GM23338 (cell line): ENCODE measurements at regions not wholly inside any gene's neighbourhood (a gene's known extent, or its start where the extent isn't known, plus 50 kb on each side); places are given as distances from the start of the nearest gene placed in this dataset.

Experiments
- ATAC-seq: fragments of 200-7000 bp; cut with Tn5 transposase; 3 replicates; pipeline ENCODE4 v1.9.1; 2020
- DNase-seq: peaks from one replicate; pipeline ENCODE4 v3.0.0-alpha.2; 2015; ENCODE audit warnings: low spot score
- H2AFZ ChIP-seq: fragments of 200-600 bp; sonication (generic); 2 replicates; pipeline ENCODE4 v1.8.0; 2016; ENCODE audit warnings: antibody characterized with exemption, mild to moderate bottlenecking, moderate library complexity
- H3F3A ChIP-seq: fragments of 200-600 bp; sonication (generic); replicated peaks from 2 replicates; pipeline ENCODE4 v1.8.0; 2017; ENCODE audit warnings: antibody characterized with exemption, mixed run types, low read depth
- H3K27ac ChIP-seq: fragments of 200-600 bp; sonication (generic); 2 replicates; pipeline ENCODE4 v1.6.1; 2016; ENCODE audit warnings: low read depth
- H3K27me3 ChIP-seq: fragments of 200-600 bp; sonication (generic); 2 replicates; pipeline ENCODE4 v1.8.0; 2016; ENCODE audit warnings: mild to moderate bottlenecking, mixed run types, moderate library complexity; ENCODE audit not compliant: insufficient read depth
- H3K36me3 ChIP-seq: fragments of 200-600 bp; sonication (generic); 2 replicates; pipeline ENCODE4 v1.8.0; 2016; ENCODE audit warnings: mild to moderate bottlenecking; ENCODE audit not compliant: insufficient read depth
- H3K4me1 ChIP-seq: fragments of 200-600 bp; sonication (generic); 2 replicates; pipeline ENCODE4 v1.8.0; 2016; ENCODE audit warnings: mild to moderate bottlenecking, moderate library complexity; ENCODE audit not compliant: insufficient read depth
- H3K4me2 ChIP-seq: fragments of 200-600 bp; sonication (generic); 2 replicates; pipeline ENCODE4 v1.7.1; 2017; ENCODE audit warnings: mixed run types
- H3K4me3 ChIP-seq: fragments of 200-600 bp; sonication (generic); 2 replicates; pipeline ENCODE4 v1.6.1; 2016; ENCODE audit warnings: mixed run types
- H3K79me2 ChIP-seq: fragments of 200-600 bp; sonication (generic); replicated peaks from 2 replicates; pipeline ENCODE4 v1.8.0; 2017; ENCODE audit warnings: mild to moderate bottlenecking; ENCODE audit not compliant: insufficient read depth
- H3K9me2 ChIP-seq: fragments of 200-600 bp; sonication (generic); 2 replicates; pipeline ENCODE4 v1.8.0; 2017; ENCODE audit not compliant: insufficient read depth
- H4K20me1 ChIP-seq: fragments of 200-600 bp; sonication (generic); replicated peaks from 2 replicates; pipeline ENCODE4 v1.8.0; 2017; ENCODE audit warnings: mild to moderate bottlenecking; ENCODE audit not compliant: insufficient read depth
- H3K27ac Mint-ChIP-seq: 2 replicates; pipeline ENCODE4 v1.8.0; 2020; ENCODE audit warnings: inconsistent platforms, mild to moderate bottlenecking, moderate library complexity, mixed read lengths
- H3K27me3 Mint-ChIP-seq: 3 replicates; pipeline ENCODE4 v1.8.0; 2022; ENCODE audit warnings: low read depth, mild to moderate bottlenecking, moderate library complexity, mixed read lengths, inconsistent platforms; ENCODE audit not compliant: insufficient read depth, poor library complexity
- H3K36me3 Mint-ChIP-seq: 3 replicates; pipeline ENCODE4 v1.8.0; 2021; ENCODE audit warnings: low read depth, mild to moderate bottlenecking, inconsistent platforms, moderate library complexity, mixed read lengths
- H3K4me1 Mint-ChIP-seq: 3 replicates; pipeline ENCODE4 v1.8.0; 2020; ENCODE audit warnings: mild to moderate bottlenecking, inconsistent platforms, mixed read lengths
- H3K4me3 Mint-ChIP-seq: 3 replicates; pipeline ENCODE4 v1.8.0; 2021; ENCODE audit warnings: moderate library complexity, mild to moderate bottlenecking, inconsistent platforms, mixed read lengths
- H3K9me3 Mint-ChIP-seq: 3 replicates; pipeline ENCODE4 v1.8.0; 2020; ENCODE audit warnings: moderate library complexity, mild to moderate bottlenecking, inconsistent platforms, mixed read lengths
- CREB1 ChIP-seq: fragments of 250-450 bp; sonication (Bioruptor Pico); IDR thresholded peaks from 2 replicates; pipeline ENCODE4 v1.5.0; 2020; ENCODE audit warnings: low read depth, mild to moderate bottlenecking, moderate library complexity
- EZH2 ChIP-seq: fragments of 200-600 bp; sonication (generic); IDR thresholded peaks from one replicate; pipeline ENCODE4 v1.8.0; 2017; ENCODE audit warnings: antibody characterized with exemption, mild to moderate bottlenecking, low read depth; ENCODE audit not compliant: unreplicated experiment
- EZH2phosphoT487 ChIP-seq: fragments of 200-600 bp; sonication (generic); IDR thresholded peaks from one replicate; pipeline ENCODE4 v1.8.1; 2018; ENCODE audit warnings: antibody characterized with exemption; ENCODE audit not compliant: unreplicated experiment
- JUNB ChIP-seq: IDR thresholded peaks from one replicate; pipeline ENCODE4 v1.6.1; 2016; ENCODE audit warnings: antibody characterized with exemption; ENCODE audit not compliant: unreplicated experiment
- NANOG ChIP-seq: IDR thresholded peaks from 2 replicates; pipeline ENCODE4 v1.6.1; 2016; ENCODE audit warnings: antibody characterized with exemption, borderline replicate concordance
- POLR2AphosphoS5 ChIP-seq: IDR thresholded peaks from 2 replicates; pipeline ENCODE4 v1.6.1; 2016; ENCODE audit warnings: antibody characterized with exemption, low read depth
- ZNF114 ChIP-seq: fragments of 250-450 bp; sonication (Bioruptor Pico); IDR thresholded peaks from 2 replicates; pipeline ENCODE4 v1.5.0; 2020; ENCODE audit warnings: mild to moderate bottlenecking, moderate library complexity
- TF ChIP-seq, protein P1 (sequence below): IDR thresholded peaks from 2 replicates; pipeline ENCODE4 v1.6.1; 2016; ENCODE audit warnings: antibody characterized with exemption
- TF ChIP-seq, protein P2 (sequence below), 2 experiments: fragments of 200-600 bp in 1 of 2; sonication (generic) in 1 of 2; conservative IDR thresholded peaks; 2 replicates each; pipeline versions ENCODE4 v1.5.1 to v1.6.1; 2016 to 2017; ENCODE audit warnings: antibody characterized with exemption in 2 of 2, low read depth in 2 of 2, mild to moderate bottlenecking in 2 of 2, moderate library complexity in 1 of 2
- TF ChIP-seq, protein P3 (sequence below): fragments of 250-450 bp; sonication (Bioruptor Pico); IDR thresholded peaks from 2 replicates; pipeline ENCODE4 v1.5.0; 2020; ENCODE audit warnings: mild to moderate bottlenecking, moderate library complexity

DNA sequence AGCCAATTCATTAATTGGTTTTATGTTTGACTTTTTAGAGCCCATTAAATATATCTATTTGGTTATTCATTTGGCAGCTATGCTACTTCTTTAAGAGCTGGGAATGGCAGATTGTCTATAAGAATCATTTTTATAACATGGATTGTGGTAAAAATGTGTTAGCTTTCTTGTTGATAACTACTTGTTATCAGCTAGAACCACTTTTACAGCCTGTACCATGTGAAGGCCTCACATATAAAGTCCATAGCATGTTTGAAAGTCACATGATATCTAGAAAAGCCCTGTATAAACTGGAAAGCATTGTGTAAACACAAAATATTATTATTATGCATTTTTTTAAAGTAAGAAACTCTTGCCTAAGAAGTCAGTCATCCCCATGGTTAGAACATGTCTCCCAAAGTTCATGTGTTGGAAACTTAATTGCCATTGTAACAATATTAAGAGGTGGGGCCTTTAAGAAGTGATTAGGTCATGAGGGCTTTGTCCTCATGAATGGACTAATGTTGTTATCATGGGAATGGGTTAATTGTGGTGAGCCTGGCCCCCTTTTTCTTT, 110.9 kb upstream of the BMP2K start (continued):
- TF ChIP-seq, protein P1, sequence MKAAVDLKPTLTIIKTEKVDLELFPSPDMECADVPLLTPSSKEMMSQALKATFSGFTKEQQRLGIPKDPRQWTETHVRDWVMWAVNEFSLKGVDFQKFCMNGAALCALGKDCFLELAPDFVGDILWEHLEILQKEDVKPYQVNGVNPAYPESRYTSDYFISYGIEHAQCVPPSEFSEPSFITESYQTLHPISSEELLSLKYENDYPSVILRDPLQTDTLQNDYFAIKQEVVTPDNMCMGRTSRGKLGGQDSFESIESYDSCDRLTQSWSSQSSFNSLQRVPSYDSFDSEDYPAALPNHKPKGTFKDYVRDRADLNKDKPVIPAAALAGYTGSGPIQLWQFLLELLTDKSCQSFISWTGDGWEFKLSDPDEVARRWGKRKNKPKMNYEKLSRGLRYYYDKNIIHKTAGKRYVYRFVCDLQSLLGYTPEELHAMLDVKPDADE, result no peak
- TF ChIP-seq EZH2phosphoT487, result no peak

DNA sequence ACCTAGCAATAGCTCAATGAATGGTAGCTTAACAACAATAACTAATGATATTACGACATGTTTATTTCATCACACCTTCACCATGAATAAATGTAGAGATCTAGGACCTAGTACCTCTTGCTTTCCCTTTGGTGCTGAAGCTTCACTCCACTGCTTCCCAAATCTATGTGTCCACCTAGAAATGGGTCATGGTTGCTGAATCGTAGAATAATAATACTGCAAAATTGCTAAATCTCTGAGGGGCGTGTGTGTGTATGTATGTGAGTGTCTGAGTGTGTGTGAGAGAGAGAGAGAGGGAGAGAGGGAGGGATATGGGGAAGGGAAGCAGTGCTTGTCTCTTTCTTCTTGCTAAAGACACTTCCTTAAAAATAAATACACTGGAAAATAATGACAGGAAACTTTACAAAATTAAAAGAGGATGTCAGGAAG, 109.3 kb upstream of the BMP2K start:
- Mint-ChIP-seq H3K9me3 (no peaks in the 10 kb centered on the region), H3K36me3 (no peaks in the 10 kb centered on the region), H3K27ac (no peak overlapping the region), H3K4me1 (peaks cover 27% of the 10 kb centered on the region), H3K4me3 (no peak overlapping the region), H3K27me3 (peaks cover 3% of the 10 kb centered on the region)
- Histone ChIP-seq H3K79me2 (no peaks in the 10 kb centered on the region), H3K36me3 (no peaks in the 10 kb centered on the region), H3K9me2 (peaks cover 11% of the 10 kb centered on the region), H3K4me2 (no peak overlapping the region), H4K20me1 (no peaks in the 10 kb centered on the region), H3F3A (no peaks in the 10 kb centered on the region), H3K27me3 (no peaks in the 10 kb centered on the region), H3K4me3 (no peak overlapping the region), H2AFZ (no peak overlapping the region), H3K4me1 (peaks cover 18% of the 10 kb centered on the region), H3K27ac (no peak overlapping the region)
- ATAC-seq (no peak), DNase-seq (no peak)
- TF ChIP-seq POLR2AphosphoS5, result no peak
- TF ChIP-seq NANOG, result no peak
- no peak for TF ChIP-seq EZH2
- no peak for TF ChIP-seq CREB1
- no peak for TF ChIP-seq JUNB

DNA sequence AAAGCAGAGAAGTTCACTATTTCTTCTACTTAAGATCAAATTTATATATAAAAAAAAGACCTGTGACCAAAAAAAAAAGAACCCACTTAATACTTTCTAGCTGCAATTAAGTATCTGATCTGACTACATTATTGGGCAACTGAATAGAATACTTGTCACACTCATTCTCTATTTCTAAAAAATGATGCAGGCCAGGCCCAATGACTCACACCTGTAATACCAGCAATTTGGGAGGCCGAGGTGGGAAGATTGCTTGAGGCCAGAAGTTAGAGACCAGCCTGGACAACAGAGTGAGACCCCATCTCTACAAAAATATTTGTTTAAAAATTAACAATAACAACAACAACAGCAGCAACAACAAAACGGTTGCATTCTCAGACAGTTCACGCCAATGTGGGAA, 108.8 kb upstream of the BMP2K start:
- peaks cover 3% of the 10 kb centered on the region for H3K27me3 Mint-ChIP-seq
- Histone ChIP-seq H3K27me3 (no peaks in the 10 kb centered on the region), H3K4me2 (no peak overlapping the region), H3K4me3 (no peak overlapping the region), H3K79me2 (no peaks in the 10 kb centered on the region), H3K9me2 (peaks cover 11% of the 10 kb centered on the region), H3K36me3 (no peaks in the 10 kb centered on the region), H3K27ac (no peak overlapping the region), H3K4me1 (peaks cover 13% of the 10 kb centered on the region), H3F3A (no peaks in the 10 kb centered on the region), H4K20me1 (no peaks in the 10 kb centered on the region), H2AFZ (no peak overlapping the region)
- no peak overlapping the region for H3K27ac Mint-ChIP-seq
- H3K36me3 Mint-ChIP-seq, result no peaks in the 10 kb centered on the region
- TF ChIP-seq CREB1, result no peak
- TF ChIP-seq, protein P1, result no peak
- TF ChIP-seq, protein P2, sequence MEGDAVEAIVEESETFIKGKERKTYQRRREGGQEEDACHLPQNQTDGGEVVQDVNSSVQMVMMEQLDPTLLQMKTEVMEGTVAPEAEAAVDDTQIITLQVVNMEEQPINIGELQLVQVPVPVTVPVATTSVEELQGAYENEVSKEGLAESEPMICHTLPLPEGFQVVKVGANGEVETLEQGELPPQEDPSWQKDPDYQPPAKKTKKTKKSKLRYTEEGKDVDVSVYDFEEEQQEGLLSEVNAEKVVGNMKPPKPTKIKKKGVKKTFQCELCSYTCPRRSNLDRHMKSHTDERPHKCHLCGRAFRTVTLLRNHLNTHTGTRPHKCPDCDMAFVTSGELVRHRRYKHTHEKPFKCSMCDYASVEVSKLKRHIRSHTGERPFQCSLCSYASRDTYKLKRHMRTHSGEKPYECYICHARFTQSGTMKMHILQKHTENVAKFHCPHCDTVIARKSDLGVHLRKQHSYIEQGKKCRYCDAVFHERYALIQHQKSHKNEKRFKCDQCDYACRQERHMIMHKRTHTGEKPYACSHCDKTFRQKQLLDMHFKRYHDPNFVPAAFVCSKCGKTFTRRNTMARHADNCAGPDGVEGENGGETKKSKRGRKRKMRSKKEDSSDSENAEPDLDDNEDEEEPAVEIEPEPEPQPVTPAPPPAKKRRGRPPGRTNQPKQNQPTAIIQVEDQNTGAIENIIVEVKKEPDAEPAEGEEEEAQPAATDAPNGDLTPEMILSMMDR (conservative IDR thresholded peaks at IDR 0.05; ENCODE audit: low read depth in 2 of 2), result no peak
- no peak for TF ChIP-seq EZH2phosphoT487
- TF ChIP-seq ZNF114 (CRISPR knock-in tag), result no peak
- TF ChIP-seq JUNB, result no peak
- TF ChIP-seq, protein P3, sequence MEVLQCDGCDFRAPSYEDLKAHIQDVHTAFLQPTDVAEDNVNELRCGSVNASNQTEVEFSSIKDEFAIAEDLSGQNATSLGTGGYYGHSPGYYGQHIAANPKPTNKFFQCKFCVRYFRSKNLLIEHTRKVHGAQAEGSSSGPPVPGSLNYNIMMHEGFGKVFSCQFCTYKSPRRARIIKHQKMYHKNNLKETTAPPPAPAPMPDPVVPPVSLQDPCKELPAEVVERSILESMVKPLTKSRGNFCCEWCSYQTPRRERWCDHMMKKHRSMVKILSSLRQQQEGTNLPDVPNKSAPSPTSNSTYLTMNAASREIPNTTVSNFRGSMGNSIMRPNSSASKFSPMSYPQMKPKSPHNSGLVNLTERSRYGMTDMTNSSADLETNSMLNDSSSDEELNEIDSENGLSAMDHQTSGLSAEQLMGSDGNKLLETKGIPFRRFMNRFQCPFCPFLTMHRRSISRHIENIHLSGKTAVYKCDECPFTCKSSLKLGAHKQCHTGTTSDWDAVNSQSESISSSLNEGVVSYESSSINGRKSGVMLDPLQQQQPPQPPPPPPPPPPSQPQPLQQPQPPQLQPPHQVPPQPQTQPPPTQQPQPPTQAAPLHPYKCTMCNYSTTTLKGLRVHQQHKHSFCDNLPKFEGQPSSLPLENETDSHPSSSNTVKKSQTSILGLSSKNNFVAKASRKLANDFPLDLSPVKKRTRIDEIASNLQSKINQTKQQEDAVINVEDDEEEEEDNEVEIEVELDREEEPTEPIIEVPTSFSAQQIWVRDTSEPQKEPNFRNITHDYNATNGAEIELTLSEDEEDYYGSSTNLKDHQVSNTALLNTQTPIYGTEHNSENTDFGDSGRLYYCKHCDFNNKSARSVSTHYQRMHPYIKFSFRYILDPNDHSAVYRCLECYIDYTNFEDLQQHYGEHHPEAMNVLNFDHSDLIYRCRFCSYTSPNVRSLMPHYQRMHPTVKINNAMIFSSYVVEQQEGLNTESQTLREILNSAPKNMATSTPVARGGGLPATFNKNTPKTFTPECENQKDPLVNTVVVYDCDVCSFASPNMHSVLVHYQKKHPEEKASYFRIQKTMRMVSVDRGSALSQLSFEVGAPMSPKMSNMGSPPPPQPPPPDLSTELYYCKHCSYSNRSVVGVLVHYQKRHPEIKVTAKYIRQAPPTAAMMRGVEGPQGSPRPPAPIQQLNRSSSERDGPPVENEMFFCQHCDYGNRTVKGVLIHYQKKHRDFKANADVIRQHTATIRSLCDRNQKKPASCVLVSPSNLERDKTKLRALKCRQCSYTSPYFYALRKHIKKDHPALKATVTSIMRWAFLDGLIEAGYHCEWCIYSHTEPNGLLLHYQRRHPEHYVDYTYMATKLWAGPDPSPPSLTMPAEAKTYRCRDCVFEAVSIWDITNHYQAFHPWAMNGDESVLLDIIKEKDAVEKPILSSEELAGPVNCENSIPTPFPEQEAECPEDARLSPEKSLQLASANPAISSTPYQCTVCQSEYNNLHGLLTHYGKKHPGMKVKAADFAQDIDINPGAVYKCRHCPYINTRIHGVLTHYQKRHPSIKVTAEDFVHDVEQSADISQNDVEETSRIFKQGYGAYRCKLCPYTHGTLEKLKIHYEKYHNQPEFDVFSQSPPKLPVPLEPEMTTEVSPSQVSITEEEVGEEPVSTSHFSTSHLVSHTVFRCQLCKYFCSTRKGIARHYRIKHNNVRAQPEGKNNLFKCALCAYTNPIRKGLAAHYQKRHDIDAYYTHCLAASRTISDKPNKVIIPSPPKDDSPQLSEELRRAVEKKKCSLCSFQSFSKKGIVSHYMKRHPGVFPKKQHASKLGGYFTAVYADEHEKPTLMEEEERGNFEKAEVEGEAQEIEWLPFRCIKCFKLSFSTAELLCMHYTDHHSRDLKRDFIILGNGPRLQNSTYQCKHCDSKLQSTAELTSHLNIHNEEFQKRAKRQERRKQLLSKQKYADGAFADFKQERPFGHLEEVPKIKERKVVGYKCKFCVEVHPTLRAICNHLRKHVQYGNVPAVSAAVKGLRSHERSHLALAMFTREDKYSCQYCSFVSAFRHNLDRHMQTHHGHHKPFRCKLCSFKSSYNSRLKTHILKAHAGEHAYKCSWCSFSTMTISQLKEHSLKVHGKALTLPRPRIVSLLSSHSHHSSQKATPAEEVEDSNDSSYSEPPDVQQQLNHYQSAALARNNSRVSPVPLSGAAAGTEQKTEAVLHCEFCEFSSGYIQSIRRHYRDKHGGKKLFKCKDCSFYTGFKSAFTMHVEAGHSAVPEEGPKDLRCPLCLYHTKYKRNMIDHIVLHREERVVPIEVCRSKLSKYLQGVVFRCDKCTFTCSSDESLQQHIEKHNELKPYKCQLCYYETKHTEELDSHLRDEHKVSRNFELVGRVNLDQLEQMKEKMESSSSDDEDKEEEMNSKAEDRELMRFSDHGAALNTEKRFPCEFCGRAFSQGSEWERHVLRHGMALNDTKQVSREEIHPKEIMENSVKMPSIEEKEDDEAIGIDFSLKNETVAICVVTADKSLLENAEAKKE (CRISPR knock-in tag), result no peak
- no peak for TF ChIP-seq POLR2AphosphoS5
- no peak for TF ChIP-seq NANOG
- DNase-seq, result no peak
- ATAC-seq, result no peak
- no peaks in the 10 kb centered on the region for H3K9me3 Mint-ChIP-seq
- H3K4me3 Mint-ChIP-seq, result no peak overlapping the region
- H3K4me1 Mint-ChIP-seq, result peaks cover 23% of the 10 kb centered on the region
